A549 (cell line): ENCODE measurements at regions not wholly inside any gene's neighbourhood (a gene's known extent, or its start where the extent isn't known, plus 50 kb on each side); places are given as distances from the start of the nearest gene placed in this dataset.

Source experiments
- ATAC-seq, 2 experiments: fragments of 200-7000 bp in 1 of 2; fragments of >200 bp in 1 of 2; cut with Nextera tagmentation in 1 of 2; cut with Tn5 transposase in 1 of 2; 3 replicates each; pipeline versions ENCODE4 v1.8.0 to v1.9.1; 2018 to 2020; ENCODE audit warnings: mild to moderate bottlenecking in 1 of 2, moderate library complexity in 1 of 2
- CTCF ChIA-PET: fragments of 300-600 bp; sonication (Branson Sonifier 250); formaldehyde crosslinking; extraction: SDS; loops from one replicate; lab custom pipeline; 2021; ENCODE audit warnings: antibody characterized with exemption, inconsistent platforms; lab: Yijun Ruan, JAX
- POLR2A ChIA-PET: fragments of 350-600 bp; formaldehyde crosslinking; extraction: SDS; loops from one replicate; lab custom pipeline; 2021; ENCODE audit warnings: antibody characterized with exemption, inconsistent platforms; lab: Yijun Ruan, JAX
- DNase-seq, 2 experiments: peaks; one replicate each; pipeline versions ENCODE4 v3.0.0 to v3.0.0-alpha.2; 2011 to 2016; ENCODE audit warnings: low read depth in 1 of 2, low spot score in 1 of 2
- FAIRE-seq: peaks from 2 replicates; lab custom pipeline; 2011; peaks lifted over from hg19 to GRCh38; lab: Jason Lieb, UNC
- H3K27ac ChIP-seq, 2 experiments: fragments of >200 bp; sonication (Bioruptor Twin); formaldehyde crosslinking; 3 replicates each; pipeline ENCODE4 v1.5.1; 2016 to 2017
- H3K4me1 ChIP-seq: fragments of >200 bp; sonication (Bioruptor Twin); formaldehyde crosslinking; 3 replicates; pipeline ENCODE4 v1.6.1; 2016
- H3K4me2 ChIP-seq: fragments of >200 bp; sonication (Bioruptor Twin); formaldehyde crosslinking; 3 replicates; pipeline ENCODE4 v1.6.1; 2016
- H3K4me3 ChIP-seq: fragments of >200 bp; sonication (Bioruptor Twin); formaldehyde crosslinking; 3 replicates; pipeline ENCODE4 v1.5.1; 2016
- H3K9me3 ChIP-seq: fragments of >200 bp; sonication (Bioruptor Twin); formaldehyde crosslinking; 3 replicates; pipeline ENCODE4 v1.6.1; 2016
- EHF ChIP-seq: fragments of 250-450 bp; sonication (Bioruptor Pico); IDR thresholded peaks from 2 replicates; pipeline ENCODE4 v1.5.0; 2020; ENCODE audit warnings: mild to moderate bottlenecking
- EHMT2 ChIP-seq: fragments of 200-600 bp; sonication (generic); IDR thresholded peaks from 2 replicates; pipeline ENCODE4 v1.6.1; 2016; ENCODE audit warnings: antibody characterized with exemption, low read depth, mild to moderate bottlenecking, moderate library complexity
- FOSB ChIP-seq: fragments of 250-450 bp; sonication (Bioruptor Pico); IDR thresholded peaks from 2 replicates; pipeline ENCODE4 v1.5.0; 2020; ENCODE audit warnings: mild to moderate bottlenecking, moderate library complexity
- HEYL ChIP-seq: fragments of 250-450 bp; sonication (Bioruptor Pico); IDR thresholded peaks from 2 replicates; pipeline ENCODE4 v1.8.0; 2021; ENCODE audit warnings: mild to moderate bottlenecking, moderate library complexity
- HOXB13 ChIP-seq: fragments of 250-450 bp; sonication (Bioruptor Pico); IDR thresholded peaks from 2 replicates; pipeline ENCODE4 v1.5.0; 2020; ENCODE audit warnings: low read depth, mild to moderate bottlenecking, moderate library complexity
- HOXB5 ChIP-seq: fragments of 250-450 bp; sonication (Bioruptor Pico); IDR thresholded peaks from 2 replicates; pipeline ENCODE4 v1.5.0; 2020; ENCODE audit warnings: mild to moderate bottlenecking, moderate library complexity
- KDM1A ChIP-seq: fragments of 200-600 bp; sonication (generic); IDR thresholded peaks from 2 replicates; pipeline ENCODE4 v1.6.1; 2016; ENCODE audit warnings: low read depth, mild to moderate bottlenecking
- KDM5A ChIP-seq: fragments of 200-600 bp; sonication (generic); IDR thresholded peaks from 2 replicates; pipeline ENCODE4 v1.6.1; 2016; ENCODE audit warnings: antibody characterized with exemption, mild to moderate bottlenecking
- MAFK ChIP-seq: fragments of 450-650 bp; IDR thresholded peaks from 2 replicates; pipeline ENCODE4 v1.6.1; 2014; ENCODE audit not compliant: partially characterized antibody
- MAZ ChIP-seq: fragments of 150-350 bp; IDR thresholded peaks from 2 replicates; pipeline ENCODE4 v1.6.1; 2014; ENCODE audit warnings: antibody characterized with exemption, low read depth, low read length, borderline replicate concordance
- MYC ChIP-seq: IDR thresholded peaks from 2 replicates; pipeline ENCODE4 v1.6.1; 2012; ENCODE audit warnings: mild to moderate bottlenecking, inconsistent platforms, low read length, improper control_type of control experiment, borderline replicate concordance
- NPAS2 ChIP-seq: fragments of 250-450 bp; sonication (Bioruptor Pico); IDR thresholded peaks from 2 replicates; pipeline ENCODE4 v1.8.0; 2022; ENCODE audit warnings: mild to moderate bottlenecking, moderate library complexity, borderline replicate concordance
- PHF8 ChIP-seq: fragments of 200-600 bp; sonication (generic); IDR thresholded peaks from 2 replicates; pipeline ENCODE4 v1.6.1; 2016; ENCODE audit warnings: low read depth, mild to moderate bottlenecking, antibody characterized with exemption, moderate library complexity, borderline replicate concordance
- POLR2A ChIP-seq: IDR thresholded peaks from 2 replicates; pipeline ENCODE4 v1.6.1; 2012; ENCODE audit warnings: mild to moderate bottlenecking, low read length
- RCOR1 ChIP-seq: fragments of 150-350 bp; IDR thresholded peaks from 2 replicates; pipeline ENCODE4 v1.6.1; 2014; ENCODE audit warnings: antibody characterized with exemption, low read length, low read depth
- SMC3 ChIP-seq: fragments of >200 bp; sonication (Bioruptor Twin); formaldehyde crosslinking; IDR thresholded peaks from 3 replicates; pipeline ENCODE4 v1.6.1; 2018; ENCODE audit warnings: inconsistent platforms
- SREBF2 ChIP-seq: fragments of 450-650 bp; IDR thresholded peaks from 2 replicates; pipeline ENCODE4 v1.6.1; 2014; ENCODE audit warnings: mild to moderate bottlenecking, moderate library complexity
- ZNF302 ChIP-seq: fragments of 250-450 bp; sonication (Bioruptor Pico); IDR thresholded peaks from 2 replicates; pipeline ENCODE4 v1.9.0; 2021; ENCODE audit warnings: inconsistent platforms, mild to moderate bottlenecking, moderate library complexity
- WGBS: methylation state at CpG from one replicate; pipeline ENCODE4 v1.1.6; 2017; ENCODE audit errors: missing lambda C conversion rate; 5-methylcytosine and 5-hydroxymethylcytosine counted together
- TF ChIP-seq, protein P1 (sequence below): fragments of 150-350 bp; IDR thresholded peaks from 2 replicates; pipeline ENCODE4 v1.6.1; 2014; ENCODE audit warnings: low read depth, mild to moderate bottlenecking, low read length
- TF ChIP-seq, protein P2 (sequence below): fragments of 450-650 bp; IDR thresholded peaks from 2 replicates; pipeline ENCODE4 v1.6.1; 2014; ENCODE audit warnings: antibody characterized with exemption
- TF ChIP-seq, protein P3 (sequence below): IDR thresholded peaks from 2 replicates; pipeline ENCODE4 v1.6.1; 2012
- TF ChIP-seq, protein P4 (sequence below): IDR thresholded peaks from 2 replicates; pipeline ENCODE4 v1.6.1; 2012; ENCODE audit warnings: low read depth, borderline replicate concordance

DNA sequence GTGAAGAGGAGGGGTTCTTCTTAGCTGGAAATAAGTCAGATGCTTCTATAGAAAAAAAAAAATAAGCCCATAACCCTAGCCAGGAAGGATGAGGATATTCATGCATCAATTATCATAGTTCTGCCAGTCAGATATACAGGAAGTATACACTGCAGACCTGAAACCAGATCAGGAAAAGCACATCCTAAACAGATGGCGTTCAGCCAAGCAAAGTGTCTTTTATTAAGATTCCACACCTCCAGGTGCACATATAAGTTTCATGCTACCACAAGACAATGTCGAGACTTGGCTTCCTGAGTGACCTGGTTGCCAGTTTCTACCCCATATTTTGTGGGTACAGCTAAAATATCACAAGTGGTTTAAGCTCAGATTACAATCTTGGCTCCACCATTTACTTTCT is 108.3 kb downstream of the CETN3 start:
- FAIRE-seq: no peak
- H3K9me3 ChIP-seq: no peaks in the 10 kb centered on the region
- H3K27ac ChIP-seq: no peak overlapping the region
- no peaks in the 10 kb centered on the region for H3K4me1 ChIP-seq
- H3K4me3 ChIP-seq: no peak overlapping the region
- whole genome bisulfite sequencing: 11% methylated on average over 2 of the region's 2 CpGs
- POLR2A ChIA-PET: no interaction called here
- ATAC-seq: no peak
- DNase-seq: no peak
- TF ChIP-seq SMC3: no peak
- TF ChIP-seq KDM5A: no peak
- no peak for TF ChIP-seq FOSB
- TF ChIP-seq KDM1A: no peak
- TF ChIP-seq, protein P1, sequence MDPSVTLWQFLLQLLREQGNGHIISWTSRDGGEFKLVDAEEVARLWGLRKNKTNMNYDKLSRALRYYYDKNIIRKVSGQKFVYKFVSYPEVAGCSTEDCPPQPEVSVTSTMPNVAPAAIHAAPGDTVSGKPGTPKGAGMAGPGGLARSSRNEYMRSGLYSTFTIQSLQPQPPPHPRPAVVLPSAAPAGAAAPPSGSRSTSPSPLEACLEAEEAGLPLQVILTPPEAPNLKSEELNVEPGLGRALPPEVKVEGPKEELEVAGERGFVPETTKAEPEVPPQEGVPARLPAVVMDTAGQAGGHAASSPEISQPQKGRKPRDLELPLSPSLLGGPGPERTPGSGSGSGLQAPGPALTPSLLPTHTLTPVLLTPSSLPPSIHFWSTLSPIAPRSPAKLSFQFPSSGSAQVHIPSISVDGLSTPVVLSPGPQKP: no peak
- no peak for TF ChIP-seq HEYL (CRISPR knock-in tag)
- no peak for TF ChIP-seq NPAS2 (CRISPR knock-in tag)
- no peak for TF ChIP-seq EHF (CRISPR knock-in tag)
- no peak for TF ChIP-seq HOXB5 (CRISPR knock-in tag)
- TF ChIP-seq, all 56 proteins: peak for 0
- CTCF ChIA-PET: no interaction called here
- H3K4me2 ChIP-seq: no peak overlapping the region

DNA sequence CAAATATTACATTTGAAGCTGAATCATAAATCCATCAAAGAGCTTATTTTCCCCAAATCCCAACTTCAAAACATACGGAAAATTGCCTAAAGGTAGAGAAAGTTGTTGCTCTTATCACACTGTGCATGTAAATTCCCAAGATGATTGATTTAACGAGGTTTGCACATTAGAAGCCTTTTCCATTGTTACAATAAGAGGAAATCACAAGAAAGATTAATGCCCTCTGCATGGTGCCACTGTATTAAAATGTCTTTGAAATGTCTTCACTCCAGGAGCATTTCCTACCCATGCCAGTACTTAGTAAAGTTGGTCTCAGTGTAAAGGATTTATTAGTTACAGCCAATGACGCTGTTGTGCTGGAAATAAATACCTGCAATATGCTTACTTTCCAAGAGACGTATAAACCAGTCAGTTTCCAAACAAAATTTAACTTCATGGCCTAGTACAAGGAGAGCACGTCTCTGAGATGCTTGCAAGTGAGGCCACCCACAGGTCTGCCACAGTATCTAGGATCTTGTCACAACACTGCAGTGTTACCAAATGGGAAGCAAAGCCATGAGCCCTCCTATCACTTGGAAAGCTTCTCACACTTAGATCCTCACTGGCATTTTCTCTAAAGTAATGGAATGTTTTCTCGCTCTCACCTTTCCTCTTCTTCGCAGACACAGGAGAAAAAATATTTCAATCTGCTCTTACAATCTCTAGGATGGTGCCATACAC is 112.4 kb downstream of the CETN3 start:
- POLR2A ChIA-PET: no interaction called here
- Histone ChIP-seq H3K4me2 (no peak overlapping the region), H3K4me3 (no peak overlapping the region), H3K4me1 (no peaks in the 10 kb centered on the region), H3K9me3 (no peaks in the 10 kb centered on the region), H3K27ac (no peak overlapping the region)
- ATAC-seq: no peak
- DNase-seq: no peak
- CTCF ChIA-PET: interaction anchor here (0.8 kb wide), 1 partner anchor 1574 kb away, joined by 3 read pairs; no protein-coding TSS in a partner anchor
- FAIRE-seq: no peak
- WGBS: 55% methylated on average over 7 of the region's 7 CpGs
- TF ChIP-seq MYC (no peak), ZNF302 (CRISPR knock-in tag) (no peak), SREBF2 (no peak)
- TF ChIP-seq, protein P2, sequence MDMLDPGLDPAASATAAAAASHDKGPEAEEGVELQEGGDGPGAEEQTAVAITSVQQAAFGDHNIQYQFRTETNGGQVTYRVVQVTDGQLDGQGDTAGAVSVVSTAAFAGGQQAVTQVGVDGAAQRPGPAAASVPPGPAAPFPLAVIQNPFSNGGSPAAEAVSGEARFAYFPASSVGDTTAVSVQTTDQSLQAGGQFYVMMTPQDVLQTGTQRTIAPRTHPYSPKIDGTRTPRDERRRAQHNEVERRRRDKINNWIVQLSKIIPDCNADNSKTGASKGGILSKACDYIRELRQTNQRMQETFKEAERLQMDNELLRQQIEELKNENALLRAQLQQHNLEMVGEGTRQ: no peak
- TF ChIP-seq, all 56 proteins: peak for 0

DNA sequence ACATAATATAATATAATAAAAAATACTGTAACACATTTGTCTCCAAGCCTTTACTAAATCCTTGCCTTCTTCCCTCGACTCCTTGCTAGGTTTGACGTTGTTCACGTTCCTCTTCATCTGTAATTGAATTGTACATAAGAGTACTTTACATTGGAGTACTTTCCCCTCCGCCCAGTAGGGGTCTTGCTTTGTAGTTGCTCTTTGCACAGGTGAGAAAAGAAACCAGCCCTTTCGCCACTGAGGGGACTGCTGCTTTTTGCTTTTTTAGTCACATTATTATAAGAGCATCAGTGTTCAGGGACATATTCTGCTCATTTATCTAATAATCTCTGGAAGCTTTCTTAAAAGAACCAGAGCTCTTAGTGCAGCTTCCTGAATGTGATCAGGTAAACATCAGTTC is 115.0 kb downstream of the CETN3 start:
- FAIRE-seq (no peak), ATAC-seq (no peak), DNase-seq (no peak)
- Histone ChIP-seq H3K9me3 (no peaks in the 10 kb centered on the region), H3K4me2 (no peak overlapping the region), H3K4me3 (no peak overlapping the region), H3K27ac (no peak overlapping the region), H3K4me1 (no peaks in the 10 kb centered on the region)
- ChIA-PET POLR2A (no interaction called here), CTCF (no interaction called here)
- 50% methylated on average over 5 of the region's 5 CpGs for WGBS
- no peak for TF ChIP-seq MAZ
- no peak for TF ChIP-seq PHF8
- no peak for TF ChIP-seq POLR2A
- TF ChIP-seq RCOR1: no peak
- TF ChIP-seq MAFK: no peak
- TF ChIP-seq, protein P3, sequence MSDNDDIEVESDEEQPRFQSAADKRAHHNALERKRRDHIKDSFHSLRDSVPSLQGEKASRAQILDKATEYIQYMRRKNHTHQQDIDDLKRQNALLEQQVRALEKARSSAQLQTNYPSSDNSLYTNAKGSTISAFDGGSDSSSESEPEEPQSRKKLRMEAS: no peak
- TF ChIP-seq, protein P4, sequence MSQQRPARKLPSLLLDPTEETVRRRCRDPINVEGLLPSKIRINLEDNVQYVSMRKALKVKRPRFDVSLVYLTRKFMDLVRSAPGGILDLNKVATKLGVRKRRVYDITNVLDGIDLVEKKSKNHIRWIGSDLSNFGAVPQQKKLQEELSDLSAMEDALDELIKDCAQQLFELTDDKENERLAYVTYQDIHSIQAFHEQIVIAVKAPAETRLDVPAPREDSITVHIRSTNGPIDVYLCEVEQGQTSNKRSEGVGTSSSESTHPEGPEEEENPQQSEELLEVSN: no peak
- TF ChIP-seq EHMT2: no peak
- no peak for TF ChIP-seq HOXB13 (CRISPR knock-in tag)
